IMR-90 (cell line): ENCODE measurements at regions not wholly inside any gene's neighbourhood (a gene's known extent, or its start where the extent isn't known, plus 50 kb on each side); places are given as distances from the start of the nearest gene placed in this dataset.

Experiments
- ATAC-seq: fragments of 200-7000 bp; cut with Tn5 transposase; 2 replicates; pipeline ENCODE4 v1.9.1; 2020; ENCODE audit warnings: low read depth, mild to moderate bottlenecking, moderate library complexity
- BruUV-seq: library from RNA; stranded (reverse); fragments of 400-500 nt; replicated peaks from 2 replicates; lab custom pipeline; 2021; lab: Mats Ljungman, UMichigan
- CTCF ChIA-PET: fragments of 300-600 bp; formaldehyde crosslinking; extraction: SDS; loops from one replicate; lab custom pipeline; 2021; ENCODE audit warnings: antibody characterized with exemption; lab: Yijun Ruan, JAX
- POLR2A ChIA-PET: fragments of 300-600 bp; sonication (Branson Sonifier 250); formaldehyde crosslinking; loops from one replicate; lab custom pipeline; 2022; ENCODE audit warnings: antibody characterized with exemption; ENCODE audit not compliant: unreplicated experiment; lab: Charles Lee
- DNase-seq: peaks from one replicate; pipeline ENCODE4 v3.0.0; 2013
- H2AFZ ChIP-seq: replicated peaks from 2 replicates; pipeline ENCODE3; 2013; ENCODE audit warnings: low read length, mild to moderate bottlenecking; ENCODE audit not compliant: poor library complexity
- H2AK5ac ChIP-seq: 2 replicates; pipeline ENCODE4 v1.6.1; 2013; ENCODE audit warnings: low read depth, low read length, inconsistent platforms
- H2AK9ac ChIP-seq: replicated peaks from 2 replicates; pipeline ENCODE3; 2013; ENCODE audit warnings: mild to moderate bottlenecking, low read depth, low read length, moderate library complexity; ENCODE audit not compliant: poor library complexity
- H2BK120ac ChIP-seq: 2 replicates; pipeline ENCODE4 v1.6.1; 2013; ENCODE audit warnings: low read depth, low read length, inconsistent platforms
- H2BK15ac ChIP-seq: 3 replicates; pipeline ENCODE4 v1.6.1; 2013; ENCODE audit warnings: low read depth, low read length, inconsistent platforms
- H2BK20ac ChIP-seq: 2 replicates; pipeline ENCODE4 v1.6.1; 2013; ENCODE audit warnings: low read depth, mild to moderate bottlenecking, inconsistent platforms, low read length, moderate library complexity
- H2BK5ac ChIP-seq: 2 replicates; pipeline ENCODE4 v1.6.1; 2013; ENCODE audit warnings: mild to moderate bottlenecking, low read depth, low read length, inconsistent platforms; ENCODE audit not compliant: poor library complexity, severe bottlenecking
- H3K14ac ChIP-seq: replicated peaks from 2 replicates; pipeline ENCODE4 v1.6.1; 2013; ENCODE audit warnings: low read depth, low read length, inconsistent platforms
- H3K18ac ChIP-seq: 2 replicates; pipeline ENCODE4 v1.6.1; 2013; ENCODE audit warnings: low read depth, low read length, control low read depth
- H3K23ac ChIP-seq: 2 replicates; pipeline ENCODE4 v1.6.1; 2013; ENCODE audit warnings: low read depth, low read length, inconsistent platforms
- H3K27ac ChIP-seq: 2 replicates; pipeline ENCODE4 v1.5.1; 2013; ENCODE audit warnings: mild to moderate bottlenecking, control low read depth, low read length; ENCODE audit not compliant: insufficient read depth
- H3K27me3 ChIP-seq: 2 replicates; pipeline ENCODE4 v1.6.1; 2013; ENCODE audit warnings: low read length; ENCODE audit not compliant: control insufficient read depth, insufficient read depth
- H3K36me3 ChIP-seq: 2 replicates; pipeline ENCODE4 v1.6.1; 2013; ENCODE audit warnings: low read length, mixed read lengths; ENCODE audit not compliant: control insufficient read depth, insufficient read depth
- H3K4ac ChIP-seq: 2 replicates; pipeline ENCODE4 v1.6.1; 2013; ENCODE audit warnings: low read depth, low read length, inconsistent platforms
- H3K4me1 ChIP-seq: 2 replicates; pipeline ENCODE4 v1.6.1; 2013; ENCODE audit warnings: low read length, mixed read lengths; ENCODE audit not compliant: control insufficient read depth, insufficient read depth
- H3K4me2 ChIP-seq: 2 replicates; pipeline ENCODE4 v1.6.1; 2013; ENCODE audit warnings: low read depth, mild to moderate bottlenecking, control low read depth, low read length, moderate library complexity
- H3K4me3 ChIP-seq: 2 replicates; pipeline ENCODE4 v1.5.1; 2013; ENCODE audit warnings: low read depth, mild to moderate bottlenecking, control low read depth, low read length, moderate library complexity; ENCODE audit not compliant: insufficient read depth
- H3K56ac ChIP-seq: 2 replicates; pipeline ENCODE4 v1.6.1; 2013; ENCODE audit warnings: low read length, inconsistent platforms; ENCODE audit not compliant: insufficient read depth; ENCODE audit errors: extremely low read depth
- H3K79me1 ChIP-seq, 2 experiments: 2 replicates each; pipeline ENCODE4 v1.6.1; 2013; ENCODE audit warnings: low read length in 2 of 2, inconsistent platforms in 1 of 2, low read depth in 1 of 2
- H3K9ac ChIP-seq: 2 replicates; pipeline ENCODE4 v1.6.1; 2013; ENCODE audit warnings: low read depth, low read length, control low read depth
- H3K9me1 ChIP-seq: 2 replicates; pipeline ENCODE4 v1.6.1; 2013; ENCODE audit warnings: low read length, inconsistent platforms; ENCODE audit not compliant: insufficient read depth
- H3K9me3 ChIP-seq: 2 replicates; pipeline ENCODE4 v1.6.1; 2013; ENCODE audit warnings: low read length; ENCODE audit not compliant: control insufficient read depth, insufficient read depth
- H4K20me1 ChIP-seq: 2 replicates; pipeline ENCODE4 v1.6.1; 2013; ENCODE audit warnings: low read length, inconsistent platforms; ENCODE audit not compliant: insufficient read depth
- H4K5ac ChIP-seq: 2 replicates; pipeline ENCODE4 v1.6.1; 2013; ENCODE audit warnings: mild to moderate bottlenecking, low read depth, low read length, control low read depth
- H4K8ac ChIP-seq, 2 experiments: 2 replicates each; pipeline ENCODE4 v1.6.1; 2013; ENCODE audit warnings: low read depth in 2 of 2, low read length in 2 of 2, control low read depth in 1 of 2, inconsistent platforms in 1 of 2
- H4K91ac ChIP-seq: 2 replicates; pipeline ENCODE4 v1.6.1; 2013; ENCODE audit warnings: low read depth, low read length, inconsistent platforms; ENCODE audit not compliant: insufficient read depth
- CEBPB ChIP-seq: IDR thresholded peaks from 2 replicates; pipeline ENCODE4 v1.6.1; 2012; ENCODE audit warnings: low read depth, low read length, improper control_type of control experiment
- POLR2A ChIP-seq: IDR thresholded peaks from 2 replicates; pipeline ENCODE4 v1.6.1; 2012; ENCODE audit warnings: mild to moderate bottlenecking, low read depth, low read length
- WGBS, 2 experiments: methylation state at CpG; one replicate each; pipeline versions ENCODE4 v1.1.5 to v1.1.7; 2013; ENCODE audit warnings: missing lambda C conversion rate in 2 of 2; ENCODE audit not compliant: insufficient read length in 1 of 2; ENCODE audit errors: extremely low coverage in 2 of 2; 5-methylcytosine and 5-hydroxymethylcytosine counted together
- dilution Hi-C: fragments of 300-500 bp; cut with HindIII; formaldehyde crosslinking; loops from one replicate; pipeline ENCODE4 v1.14.3; 2018; ENCODE audit warnings: low sequenced_read_pairs; ENCODE audit not compliant: unreplicated experiment
- in situ Hi-C: fragments of 300-500 bp; cut with MboI; formaldehyde crosslinking; loops from 3 replicates; pipeline ENCODE4 v1.14.3; 2019; ENCODE audit warnings: low sequenced_read_pairs, inconsistent platforms, mixed read lengths
- intact Hi-C: fragments of 100-400 bp; cut with micrococcal nuclease; formaldehyde crosslinking; loops from 2 replicates; pipeline ENCODE4 v1.10.0; 2022
- TF ChIP-seq, protein P1 (sequence below): fragments of 150-350 bp; IDR thresholded peaks from 2 replicates; pipeline ENCODE4 v1.6.1; 2017; ENCODE audit warnings: mild to moderate bottlenecking, antibody characterized with exemption, low read length, low read depth

DNA sequence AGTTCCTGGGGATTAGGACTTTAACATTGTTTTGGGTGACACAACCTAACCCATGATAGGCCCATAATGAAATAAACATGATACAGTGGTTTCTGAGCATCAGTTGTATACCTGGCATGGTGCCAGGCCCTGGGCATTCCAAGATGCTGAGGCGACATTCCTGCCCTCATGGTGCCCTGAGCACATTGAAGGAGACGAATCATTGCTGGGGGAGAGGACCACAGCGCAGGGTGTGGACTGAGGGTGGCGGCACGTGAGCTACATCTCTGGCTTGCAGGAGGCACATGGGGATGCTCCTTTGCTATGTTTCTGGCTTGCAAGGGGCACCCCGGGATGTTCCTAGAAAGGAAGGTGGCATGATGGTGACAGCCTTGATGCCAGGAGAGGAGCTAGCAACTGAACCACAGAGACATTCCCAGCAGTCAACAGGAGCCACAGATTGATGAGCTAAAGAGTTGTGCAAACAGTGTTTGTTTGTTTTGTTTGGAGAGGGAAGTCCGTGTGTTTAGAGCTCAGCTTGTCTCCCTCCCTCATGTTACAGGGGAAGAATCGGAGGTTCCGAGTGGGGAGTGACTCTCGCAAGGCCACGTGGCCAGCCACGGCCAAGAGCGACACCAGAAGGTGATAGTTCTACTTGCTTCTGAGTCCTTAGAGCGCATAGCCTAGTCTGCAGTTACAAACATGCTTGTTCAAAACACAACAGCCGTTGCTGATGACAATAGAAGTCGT, 106.4 kb downstream of the MIAT start:
- Histone ChIP-seq H3K14ac (no peak overlapping the region), H2BK15ac (no peak overlapping the region), H2AK5ac (peak overlapping the region; percentile 17), H3K79me1 (no peaks in the 10 kb centered on the region), H2AK9ac (no peak overlapping the region), H2BK20ac (no peak overlapping the region), H2BK120ac (0 out of 2 replicates have a peak overlapping the region, but pooled peaks have one; percentile 16), H3K9me1 (peaks cover 8% of the 10 kb centered on the region; the same call in 1 of the 2 replicates), H3K27ac (no peak overlapping the region), H3K4me1 (peaks cover 5% of the 10 kb centered on the region; the same call in 1 of the 2 replicates), H4K91ac (no peak overlapping the region), H3K27me3 (no peaks in the 10 kb centered on the region), H4K5ac (no peak overlapping the region), H3K4ac (no peak overlapping the region), H2BK5ac (no peak overlapping the region), H2AFZ (peak overlapping the region; percentile 9), H3K36me3 (no peaks in the 10 kb centered on the region), H3K9ac (no peak overlapping the region), H4K8ac (no peak overlapping the region), H4K20me1 (no peaks in the 10 kb centered on the region), H3K18ac (no peak overlapping the region), H3K9me3 (peaks cover 4% of the 10 kb centered on the region; the same call in 1 of the 2 replicates), H3K4me2 (no peak overlapping the region), H3K56ac (no peak overlapping the region), H3K23ac (no peak overlapping the region), H3K4me3 (no peak overlapping the region)
- ChIA-PET POLR2A (no interaction called here), CTCF (interaction anchor here (0.6 kb wide), 2 partner anchors 651 to 876 kb away, joined by 3 read pairs; no protein-coding TSS in a partner anchor)
- TF ChIP-seq CEBPB (0 out of 2 replicates have a peak, but pooled peaks have one; percentile 36), POLR2A (no peak)
- TF ChIP-seq, protein P1, sequence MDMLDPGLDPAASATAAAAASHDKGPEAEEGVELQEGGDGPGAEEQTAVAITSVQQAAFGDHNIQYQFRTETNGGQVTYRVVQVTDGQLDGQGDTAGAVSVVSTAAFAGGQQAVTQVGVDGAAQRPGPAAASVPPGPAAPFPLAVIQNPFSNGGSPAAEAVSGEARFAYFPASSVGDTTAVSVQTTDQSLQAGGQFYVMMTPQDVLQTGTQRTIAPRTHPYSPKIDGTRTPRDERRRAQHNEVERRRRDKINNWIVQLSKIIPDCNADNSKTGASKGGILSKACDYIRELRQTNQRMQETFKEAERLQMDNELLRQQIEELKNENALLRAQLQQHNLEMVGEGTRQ, result peak; percentile 37; the same call in 1 of the 2 replicates
- WGBS, 2 experiments, result 48% methylated on average over 10 of the region's 16 CpGs; no CpG with 5 or more reads in 1 of the 2 experiments
- intact Hi-C loops (loop anchor here (10.0 kb wide), 1 partner anchor 571 kb away; no protein-coding TSS in a partner anchor), in situ Hi-C loops (loop anchor here (25.0 kb wide), 1 partner anchor 1249 kb away; no protein-coding TSS in a partner anchor), dilution Hi-C loops (no loop called here)
- BruUV-seq, result no TSS peak
- ATAC-seq (peak; percentile 72), DNase-seq (peak; percentile 45)
